Germinal center (tissue), 1 donor: ENCODE measurements at regions not wholly inside any gene's neighbourhood (a gene's known extent, or its start where the extent isn't known, plus 50 kb on each side); places are given as distances from the start of the nearest gene placed in this dataset.

Source experiments
- DNase-seq: peaks from one replicate; pipeline ENCODE4 v3.0.0; 2012; ENCODE audit warnings: mixed read lengths, low spot score

- no peak for DNase-seq
Observed at GRCh38 chr2:190785334-190785733, 95.3 kb upstream of the GLS start.

GRCh38 chr2:190786404-190787166, 94.0 kb upstream of the GLS start:
- DNase-seq, result no peak

DNA sequence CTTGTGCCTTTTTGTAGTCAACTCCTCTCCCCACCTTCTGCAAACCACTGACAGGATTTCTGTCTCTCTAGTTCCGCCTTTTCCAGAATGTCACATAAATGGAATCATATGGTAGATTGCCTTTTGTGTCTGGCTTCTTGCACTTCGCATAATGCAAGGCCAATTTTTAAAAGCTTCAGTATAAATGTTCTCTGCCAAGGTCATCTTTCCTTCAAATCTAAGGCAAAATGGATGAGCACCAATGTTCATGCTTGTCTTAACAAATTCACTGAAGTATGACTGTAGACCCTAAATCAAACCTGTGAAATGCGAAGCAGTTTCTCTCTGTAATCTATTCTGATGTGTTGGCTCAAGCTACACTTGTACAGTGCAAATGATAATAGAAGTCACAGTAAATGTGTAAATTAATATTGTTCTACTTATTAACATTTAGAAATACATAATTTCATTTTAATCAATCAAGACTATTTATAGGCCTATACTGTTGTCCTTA, 92.8 kb upstream of the GLS start:
- DNase-seq, result no peak

- DNase-seq, result no peak
Observed at GRCh38 chr2:190789074-190790004, 91.3 kb upstream of the GLS start.

DNA sequence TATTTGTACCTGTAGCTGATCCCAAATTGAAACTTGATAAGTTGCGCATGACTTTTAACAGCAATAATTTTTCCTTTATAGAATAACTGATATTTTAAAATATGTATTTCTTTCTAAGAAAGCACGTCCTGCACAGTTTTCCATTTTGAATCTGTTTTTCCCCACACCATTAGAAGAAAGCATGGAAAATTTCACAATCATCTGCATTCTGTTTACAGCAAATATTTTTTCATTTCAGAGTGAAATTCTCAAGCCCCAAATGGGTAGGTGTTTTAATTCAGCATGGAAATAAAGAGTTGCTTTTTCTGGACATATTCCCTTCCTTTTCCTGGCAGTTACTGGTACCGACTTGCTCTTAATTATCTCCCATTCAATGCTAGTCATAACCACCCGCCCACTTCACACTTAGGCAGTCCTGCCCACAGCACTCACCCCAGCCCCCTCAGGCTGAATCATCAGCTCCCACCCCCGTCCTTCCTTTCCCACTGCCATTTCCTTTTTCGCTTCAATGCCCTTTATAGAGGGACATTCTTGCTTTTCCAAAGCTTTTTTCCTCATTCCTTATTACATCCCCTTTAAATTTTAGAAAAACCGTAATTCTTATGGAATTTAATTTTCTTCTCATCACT, 89.2 kb upstream of the GLS start:
- no peak for DNase-seq

DNA sequence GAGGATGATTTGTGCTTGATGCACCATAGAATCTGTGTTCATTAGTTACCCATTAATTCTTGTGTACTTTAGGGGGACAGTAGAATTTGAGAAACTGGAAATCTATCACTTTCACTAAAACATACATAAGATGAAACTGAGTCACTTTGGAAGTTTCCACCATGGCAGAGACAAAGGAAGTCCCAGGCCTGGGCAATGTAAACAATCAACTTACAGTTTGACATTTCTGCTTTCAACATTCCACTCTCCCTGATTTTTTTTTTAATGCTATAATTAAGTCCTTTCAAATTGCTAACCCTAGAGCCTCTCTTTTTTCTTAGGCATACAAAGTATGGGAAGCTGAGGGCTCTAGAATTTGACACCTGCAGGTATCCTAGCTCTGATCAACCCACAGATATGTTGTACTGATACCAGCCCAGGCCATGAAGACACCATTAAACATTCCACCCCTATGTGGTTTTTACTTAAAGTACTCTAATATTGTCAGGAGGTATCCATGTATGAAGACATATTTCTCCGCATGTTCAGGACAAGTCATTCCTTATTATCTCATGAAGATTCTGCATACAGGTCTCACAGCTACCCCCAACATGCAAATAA, 88.5 kb upstream of the GLS start:
- DNase-seq, result no peak

- DNase-seq, result no peak
Observed at GRCh38 chr2:190792956-190793888, 87.4 kb upstream of the GLS start.

DNA sequence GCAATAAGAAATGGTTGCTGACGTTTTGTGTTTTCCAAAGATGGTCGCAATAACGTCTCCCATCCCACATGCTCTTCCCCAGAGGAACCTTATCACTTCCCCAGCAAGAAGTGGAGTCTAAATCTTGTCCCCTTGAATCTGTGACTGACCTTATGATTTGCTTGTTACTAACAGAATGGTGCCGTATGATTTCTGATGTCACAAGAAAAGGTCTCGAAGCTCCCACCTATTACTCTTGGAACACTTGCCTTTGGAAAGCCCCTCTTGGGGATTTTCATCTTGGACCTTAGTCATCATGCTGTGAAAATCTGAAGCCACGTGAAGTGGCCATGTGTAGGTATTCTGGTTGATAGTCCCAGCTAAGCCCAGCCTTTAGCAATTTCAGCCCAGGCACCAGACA, 86.2 kb upstream of the GLS start:
- no peak for DNase-seq

DNA sequence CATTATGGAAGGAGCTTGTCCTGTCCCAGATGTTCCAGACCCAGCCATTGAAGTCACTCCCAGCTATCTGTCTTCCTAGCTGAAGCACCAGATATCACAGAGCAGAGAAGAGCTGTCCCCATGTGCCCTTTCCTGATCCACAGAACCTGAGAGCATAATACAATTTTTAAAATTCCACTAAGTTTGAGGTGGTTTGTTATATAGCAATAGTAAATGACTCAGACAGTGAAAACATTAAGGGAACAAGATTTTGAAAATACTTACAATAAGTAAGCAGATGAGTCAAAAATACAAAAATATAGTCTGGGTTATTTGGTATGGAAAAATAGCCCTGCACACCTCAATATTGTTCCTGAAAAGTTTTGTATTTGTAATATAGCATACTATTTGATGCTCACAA, 85.8 kb upstream of the GLS start:
- no peak for DNase-seq

GRCh38 chr2:190795686-190796085, 84.9 kb upstream of the GLS start:
- no peak for DNase-seq

DNA sequence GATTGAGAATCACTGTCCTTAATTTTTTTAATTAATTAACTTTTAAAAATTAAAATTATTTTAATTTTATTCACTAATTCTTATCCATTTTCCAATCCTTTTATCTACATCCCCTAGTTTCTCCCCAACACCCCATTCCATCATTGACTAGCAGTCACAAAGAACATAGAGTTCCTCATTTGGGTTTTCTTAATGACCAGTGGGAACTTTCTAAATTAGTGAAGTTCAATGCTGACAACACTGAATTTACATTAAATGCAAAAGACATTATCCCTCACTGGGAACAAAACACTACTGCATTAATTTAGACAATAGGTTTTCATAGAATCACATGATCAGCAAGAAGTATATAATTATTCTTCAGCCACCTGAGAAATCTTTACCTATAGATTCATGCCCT, 80.6 kb upstream of the GLS start:
- no peak for DNase-seq

GRCh38 chr2:190800528-190800927, 80.1 kb upstream of the GLS start:
- DNase-seq, result no peak

DNA sequence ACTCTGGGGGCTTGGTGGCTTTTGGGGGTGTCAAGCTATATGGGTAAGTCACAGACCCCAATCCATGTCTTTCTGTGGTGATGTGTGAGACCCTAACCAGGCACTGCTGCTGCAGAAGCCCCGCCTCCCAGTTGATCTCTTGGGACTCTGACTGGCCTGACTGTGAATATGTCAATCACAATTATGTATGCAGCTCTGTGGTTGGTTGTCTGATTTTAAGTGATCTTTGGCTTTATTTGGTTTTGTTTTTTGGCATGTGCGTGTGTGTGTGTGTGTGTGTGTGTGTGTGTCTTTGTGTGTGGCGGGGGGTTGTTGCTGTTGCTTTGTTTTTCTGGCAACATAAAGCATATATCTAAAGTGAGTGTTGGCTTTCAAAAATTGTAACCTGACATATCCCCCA, 78.5 kb upstream of the GLS start:
- DNase-seq, result no peak

DNA sequence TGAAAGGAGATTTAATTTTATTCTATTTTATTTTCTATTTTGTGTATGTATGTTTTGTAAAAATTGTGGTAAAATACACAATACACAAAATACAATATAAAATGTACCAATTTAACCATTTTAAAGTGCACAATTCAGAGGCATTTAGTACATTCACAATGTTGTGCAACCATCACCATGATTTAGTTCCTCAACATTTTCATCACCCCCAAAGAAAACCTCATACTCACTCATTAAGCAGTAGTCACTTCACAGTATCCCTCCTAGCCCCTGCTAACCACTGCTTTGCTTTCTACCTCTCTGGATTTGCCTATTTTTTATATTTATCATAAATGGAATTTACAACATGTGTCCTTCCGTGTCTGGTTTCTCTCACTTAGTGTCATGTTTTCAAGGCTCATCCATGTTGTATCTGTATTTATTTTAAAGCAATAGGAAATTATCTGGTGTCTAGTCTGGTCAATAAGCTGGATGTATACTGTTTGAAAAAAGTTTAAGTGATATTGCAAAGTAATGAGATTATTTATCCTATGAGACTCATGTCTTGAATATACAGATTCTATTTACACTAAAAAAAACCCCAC, 77.9 kb upstream of the GLS start:
- no peak for DNase-seq

GRCh38 chr2:190804182-190804795, 76.3 kb upstream of the GLS start:
- no peak for DNase-seq

DNA sequence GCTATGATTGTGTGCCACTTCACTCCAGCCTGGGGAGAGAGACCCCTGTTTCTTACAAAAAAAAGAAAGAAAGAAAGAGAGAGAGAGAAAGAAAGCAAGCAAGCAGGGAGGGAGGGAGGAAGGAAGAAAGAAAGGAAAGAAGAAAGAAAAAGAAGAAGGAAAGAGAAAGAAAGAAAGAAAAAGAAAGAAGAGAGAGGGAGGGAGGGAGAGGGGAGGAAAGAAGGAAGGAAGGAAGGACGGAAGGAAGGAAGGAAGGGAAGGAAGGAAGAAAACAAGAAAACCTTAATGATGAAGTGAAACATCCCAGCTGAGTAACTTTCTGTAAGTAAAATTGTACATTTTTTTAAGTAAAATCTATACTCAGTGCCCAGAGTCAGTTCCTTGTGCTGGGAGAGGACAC, 75.5 kb upstream of the GLS start:
- DNase-seq, result no peak

DNA sequence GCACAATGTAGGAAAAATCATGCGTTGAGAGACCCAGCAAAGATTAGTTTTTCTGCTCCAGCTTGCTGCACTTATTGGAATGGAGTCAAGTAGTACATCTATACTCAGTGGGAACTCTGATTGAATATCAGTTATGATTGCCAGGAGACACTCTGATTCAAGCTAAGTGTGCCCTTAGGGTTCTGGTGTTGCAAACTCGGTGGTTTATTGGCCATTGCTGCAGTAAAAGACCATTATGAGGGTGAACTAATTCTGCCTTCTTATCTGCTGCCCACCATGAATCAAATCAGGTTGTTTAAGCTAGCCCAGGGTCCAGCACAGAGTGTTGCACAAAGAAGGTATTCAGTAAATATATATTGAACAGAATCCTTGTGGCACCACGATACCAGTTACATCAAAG, 74.8 kb upstream of the GLS start:
- no peak for DNase-seq

GRCh38 chr2:190807886-190808285, 72.7 kb upstream of the GLS start:
- DNase-seq, result no peak

DNA sequence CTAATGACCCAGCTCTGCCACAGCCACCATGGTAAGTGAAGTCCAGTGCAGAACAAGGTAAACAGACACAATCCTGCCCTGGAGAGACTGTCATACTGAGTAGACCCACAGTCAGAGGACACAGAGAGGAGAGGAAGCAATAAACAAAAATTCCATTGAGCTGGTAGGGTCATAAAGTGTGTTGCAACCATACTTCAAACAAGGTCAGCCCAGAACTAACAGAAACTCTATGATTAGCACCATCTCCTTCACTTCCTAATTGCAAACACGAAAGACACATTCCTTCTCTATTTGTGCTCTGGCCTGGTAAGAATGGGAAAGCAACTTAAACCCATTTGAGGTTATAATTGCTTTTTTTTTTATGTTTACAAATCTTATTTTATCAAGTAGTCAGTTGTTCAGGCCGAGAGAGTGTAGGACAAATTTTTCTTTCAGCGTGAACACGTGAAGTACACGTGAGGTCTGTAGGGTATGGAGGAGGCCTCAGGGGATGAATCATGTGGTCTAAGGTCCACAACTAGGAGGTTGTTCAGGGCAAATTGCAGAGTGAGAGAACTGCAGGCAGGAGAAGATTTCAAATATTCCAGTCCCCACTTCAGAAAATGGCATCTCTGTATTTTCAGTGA, 71.4 kb upstream of the GLS start:
- no peak for DNase-seq
